Right renal pelvis (tissue), 4 donors: ENCODE measurements at regions not wholly inside any gene's neighbourhood (a gene's known extent, or its start where the extent isn't known, plus 50 kb on each side); places are given as distances from the start of the nearest gene placed in this dataset.
"Not testable (repeated sequence)": the region's sequence is repeated elsewhere in the genome, so short reads cannot be mapped to it uniquely, and the experiment has no call there.

Experiments
- DNase-seq, 4 donors: peaks; one replicate each; pipeline ENCODE4 v3.0.0-alpha.2; 2013; ENCODE audit warnings: low read depth in 4 of 4, low spot score in 3 of 4, missing footprints in 1 of 4

DNA sequence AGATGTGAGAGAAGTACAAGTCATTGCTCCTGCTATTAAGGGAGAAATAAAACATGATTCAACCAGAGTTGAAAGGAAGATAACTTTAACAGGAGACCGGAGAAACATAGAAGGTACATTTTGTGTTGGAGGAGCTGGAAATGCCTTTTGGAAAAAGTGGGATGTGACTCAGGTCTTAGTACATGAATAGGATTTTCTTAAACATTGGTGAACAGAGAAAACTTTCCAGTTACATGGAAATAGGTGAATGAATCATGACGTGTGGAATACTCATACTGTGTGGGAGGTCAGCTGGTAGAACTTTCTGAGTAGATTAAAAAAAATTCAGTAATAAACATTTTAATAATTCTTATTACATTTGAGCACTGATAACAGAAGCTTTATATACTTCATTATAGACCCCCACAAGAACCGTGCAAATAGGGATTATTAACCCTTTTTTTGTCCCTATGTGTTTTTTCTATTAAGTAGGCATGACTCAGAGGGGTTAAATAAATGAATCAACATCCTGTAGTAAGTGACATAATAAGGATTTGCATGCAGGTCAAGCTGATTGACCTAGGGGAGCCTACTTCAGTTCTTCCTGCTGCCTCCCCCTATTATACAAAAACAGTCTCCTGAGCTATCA is 710.5 kb downstream of the NOVA1 start:
- DNase-seq, result no peak

DNA sequence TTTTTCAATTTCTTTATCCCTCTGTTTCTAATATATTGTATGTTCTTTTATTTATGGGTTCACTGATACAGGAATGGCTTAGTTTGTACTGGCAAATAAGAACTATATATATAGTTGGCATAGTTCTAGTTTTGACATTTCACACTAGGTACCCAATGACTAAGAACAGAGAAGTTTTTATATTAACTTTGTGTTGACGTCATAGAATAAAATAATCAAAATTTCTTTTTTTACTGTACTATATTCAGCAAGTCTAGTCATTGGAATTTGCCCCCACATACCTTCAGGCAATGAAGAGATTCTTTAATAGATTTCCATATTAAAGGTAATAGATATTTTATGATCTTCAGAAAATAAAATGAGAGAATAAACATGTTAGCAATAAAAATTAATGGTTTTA is 713.2 kb downstream of the NOVA1 start:
- no peak for DNase-seq

DNA sequence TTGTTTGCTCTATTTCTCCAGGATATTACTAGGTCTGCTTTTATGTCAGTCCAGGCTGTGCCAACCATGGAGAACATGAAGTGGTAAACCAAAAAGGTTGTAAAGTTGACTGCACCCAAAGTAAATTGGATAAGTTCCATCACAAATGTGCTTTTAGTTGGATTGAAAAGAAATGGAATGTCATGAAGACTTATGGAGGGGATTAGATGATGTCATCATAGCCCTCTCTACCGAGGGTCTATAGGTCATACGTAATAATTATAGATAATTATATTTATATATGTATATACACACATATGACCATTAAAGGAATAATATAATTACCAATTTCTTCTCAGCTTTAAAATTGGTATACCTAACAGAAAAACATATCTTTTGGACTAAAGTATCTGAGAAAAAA is 714.9 kb downstream of the NOVA1 start:
- DNase-seq, result no peak

DNA sequence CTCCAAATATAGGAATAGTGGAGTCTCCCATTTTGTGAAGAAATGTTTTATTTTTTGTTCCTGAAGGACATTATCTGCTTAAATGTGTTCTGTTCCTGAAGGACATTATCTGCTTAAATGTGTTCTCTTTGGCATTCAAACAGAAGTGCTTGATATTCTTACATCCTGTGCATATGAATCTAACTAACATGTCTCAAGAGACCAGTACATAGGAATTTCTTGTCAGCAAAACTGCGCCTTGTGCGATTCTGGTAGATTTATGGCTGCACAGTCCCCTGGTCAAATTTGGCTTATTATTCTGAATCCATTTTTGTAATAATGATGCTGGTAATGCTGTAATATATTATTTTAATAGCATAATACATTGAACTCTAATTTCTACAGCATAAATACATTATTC is 722.4 kb downstream of the NOVA1 start:
- no peak for DNase-seq

DNA sequence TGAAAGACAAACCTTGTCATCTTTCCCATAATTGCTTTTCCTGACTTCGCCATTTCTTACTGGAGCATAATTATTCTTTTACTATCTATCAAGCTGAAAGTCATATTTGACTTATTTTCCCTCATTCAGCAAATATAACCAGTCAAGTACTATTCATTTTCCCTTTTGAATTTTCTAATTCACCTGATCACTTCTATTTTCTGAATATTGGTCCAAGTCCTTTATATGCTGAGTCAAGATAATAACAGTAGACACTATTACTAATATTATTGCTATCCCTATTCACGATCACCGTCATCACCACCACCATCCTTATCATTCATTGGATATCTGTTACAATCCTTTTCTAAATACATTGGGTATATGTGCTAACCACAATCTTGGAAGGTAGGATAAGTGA is 728.0 kb downstream of the NOVA1 start:
- no peak for DNase-seq

DNA sequence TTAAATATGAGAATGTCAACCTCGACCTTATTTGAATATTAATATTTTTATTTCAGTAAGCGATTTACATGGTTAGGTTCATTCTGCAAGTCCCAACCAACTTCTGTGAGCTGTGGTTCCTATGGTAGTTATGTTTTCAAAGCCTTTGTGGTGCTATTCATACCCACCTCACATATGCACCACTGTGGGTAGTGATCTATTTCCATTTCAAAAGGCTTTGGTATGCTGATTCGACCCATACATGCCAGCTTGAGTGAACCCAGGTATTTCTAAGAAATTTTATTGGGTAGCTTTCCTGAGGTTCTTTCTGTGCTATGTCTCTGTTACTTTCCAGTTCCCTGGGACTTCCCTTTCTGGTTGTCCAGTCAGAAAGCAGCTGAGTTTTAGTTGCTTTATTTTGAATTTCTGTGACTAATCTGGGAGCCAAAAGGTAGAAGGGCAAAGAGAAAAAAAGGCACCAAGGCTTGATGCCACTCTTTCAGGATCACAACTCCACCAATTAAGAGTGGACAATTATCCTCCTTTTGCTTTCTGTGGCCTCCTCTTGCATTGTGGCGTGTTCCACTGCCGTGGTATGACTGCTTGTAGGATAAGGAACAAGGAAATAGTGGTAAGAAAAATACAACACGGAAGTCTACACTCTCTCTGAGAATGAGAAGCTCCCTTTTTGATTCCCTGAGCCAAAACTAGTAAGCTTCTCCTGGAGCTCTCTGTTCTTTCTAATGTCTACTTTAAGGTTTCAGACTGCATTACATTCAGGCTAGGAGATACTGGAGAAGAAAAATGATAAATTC is 729.1 kb downstream of the NOVA1 start:
- no peak for DNase-seq

DNA sequence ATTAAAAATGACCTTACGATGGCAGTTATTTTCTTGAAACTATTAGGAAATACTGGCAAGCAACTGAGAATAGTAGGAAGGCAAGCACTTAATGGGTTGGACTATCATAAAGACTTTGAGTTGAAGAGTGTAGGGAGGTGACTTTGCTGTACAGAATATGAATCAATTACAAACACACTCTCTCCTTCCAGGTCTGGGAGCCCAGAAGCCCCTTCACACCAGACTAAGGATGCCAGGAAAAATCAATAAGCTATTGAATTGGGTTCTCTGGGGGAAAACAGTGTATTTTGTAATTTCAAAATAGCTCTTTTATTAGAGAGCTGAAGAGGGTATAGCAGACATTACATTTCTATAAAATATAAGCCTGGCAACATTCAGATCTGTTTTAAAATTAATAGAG is 736.4 kb downstream of the NOVA1 start:
- DNase-seq, result no peak

DNA sequence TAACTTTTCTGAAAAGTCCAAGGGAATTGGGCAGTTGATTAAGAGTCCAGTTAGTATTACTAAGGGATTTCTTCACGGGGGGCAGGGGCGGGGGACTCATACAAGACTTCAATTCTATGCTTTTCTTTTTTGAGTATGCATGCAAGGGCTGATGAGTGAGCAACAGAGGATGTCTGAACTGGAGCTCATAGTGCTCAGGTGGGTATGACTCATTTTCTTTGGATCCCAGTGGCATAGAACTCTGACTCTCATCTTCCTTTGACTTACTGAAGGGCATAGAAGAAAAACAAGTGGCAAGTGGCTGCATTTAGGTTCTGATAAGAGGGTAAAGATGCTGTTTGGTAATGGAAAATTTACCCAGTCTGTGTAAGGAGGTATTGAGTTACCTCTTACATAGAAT is 749.2 kb downstream of the NOVA1 start:
- DNase-seq, result no peak

DNA sequence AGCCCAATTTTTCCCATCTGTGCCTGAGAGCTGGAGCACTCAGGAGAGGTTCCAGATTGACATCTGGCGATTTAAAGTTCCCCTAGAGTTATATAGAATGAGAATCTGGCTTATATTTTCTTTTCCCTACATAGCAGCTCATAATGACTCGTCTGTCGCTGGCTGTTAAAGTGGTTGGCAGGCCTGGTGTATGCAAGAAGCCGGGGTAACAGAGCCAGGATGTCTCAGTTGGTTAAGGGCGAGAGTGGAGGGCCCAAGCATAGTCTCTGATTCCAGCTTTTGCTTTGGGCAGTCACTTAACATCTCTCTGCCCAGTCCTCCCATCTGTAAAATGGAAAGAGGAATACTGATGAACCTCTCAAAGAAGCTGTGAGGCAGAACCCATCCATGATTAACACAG is 751.6 kb downstream of the NOVA1 start:
- DNase-seq, result no peak

DNA sequence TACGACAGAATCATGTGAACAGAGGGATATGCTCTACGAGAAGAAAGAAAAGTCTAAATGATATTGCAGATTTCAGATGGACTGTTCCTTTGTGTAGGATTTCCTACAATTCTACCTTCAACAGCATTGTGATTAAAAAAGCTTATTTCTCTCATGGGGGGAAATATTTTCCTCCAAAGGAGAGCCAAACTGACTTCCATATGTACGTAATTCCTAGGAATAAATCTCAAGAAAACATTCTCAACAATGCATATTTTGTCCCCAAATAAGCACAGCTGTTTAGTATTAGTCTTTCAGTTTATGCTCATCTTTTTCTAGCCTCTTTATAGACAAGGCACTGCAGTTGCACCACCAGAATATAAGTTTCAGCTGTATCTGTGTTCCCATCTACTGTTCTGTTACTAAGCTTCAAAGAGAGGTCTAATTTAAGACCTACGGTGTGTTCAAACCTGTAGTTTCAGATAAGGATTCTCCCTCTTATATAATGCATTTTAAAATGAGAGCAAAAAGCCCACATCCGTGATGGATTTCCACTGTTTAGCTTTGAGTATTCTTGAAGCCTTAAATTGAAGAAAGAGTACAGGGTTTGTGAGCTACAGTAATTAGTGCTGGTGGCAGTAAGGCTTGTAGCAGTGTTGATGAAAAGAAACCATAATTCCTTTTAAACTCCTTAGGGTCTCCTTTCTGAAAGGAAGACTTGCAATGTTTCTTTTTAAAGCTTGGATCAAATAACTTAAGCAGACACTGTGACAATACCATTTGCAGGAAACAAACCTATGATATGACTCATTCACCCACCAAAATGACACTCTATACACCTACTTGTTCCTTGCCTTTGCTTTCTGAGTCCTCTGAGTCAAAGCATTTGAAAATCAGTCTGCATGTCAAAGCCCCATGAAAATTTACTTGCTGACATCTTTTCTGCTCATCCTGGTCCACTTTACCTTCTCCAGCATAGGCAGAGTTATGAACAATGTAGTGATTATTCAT is 754.1 kb downstream of the NOVA1 start:
- no peak for DNase-seq

DNA sequence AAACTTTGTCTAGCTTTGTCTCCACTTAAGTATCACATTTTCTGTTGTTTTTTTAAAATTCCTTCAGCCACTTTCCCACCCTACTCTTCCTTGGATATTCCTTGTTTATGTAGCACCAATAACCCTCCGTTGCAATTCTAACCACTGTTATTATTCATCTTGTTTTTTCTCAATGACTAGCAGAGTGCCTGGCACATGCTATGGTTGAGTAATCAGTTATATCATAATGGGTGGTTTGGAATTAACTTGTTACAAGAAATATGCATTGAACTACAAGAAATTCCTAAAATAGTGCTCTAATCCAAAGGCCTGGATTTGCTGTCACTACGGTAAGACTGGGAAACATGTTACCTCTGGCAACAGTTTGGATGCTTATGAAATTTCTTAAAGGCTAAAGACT is 756.6 kb downstream of the NOVA1 start:
- no peak for DNase-seq

DNA sequence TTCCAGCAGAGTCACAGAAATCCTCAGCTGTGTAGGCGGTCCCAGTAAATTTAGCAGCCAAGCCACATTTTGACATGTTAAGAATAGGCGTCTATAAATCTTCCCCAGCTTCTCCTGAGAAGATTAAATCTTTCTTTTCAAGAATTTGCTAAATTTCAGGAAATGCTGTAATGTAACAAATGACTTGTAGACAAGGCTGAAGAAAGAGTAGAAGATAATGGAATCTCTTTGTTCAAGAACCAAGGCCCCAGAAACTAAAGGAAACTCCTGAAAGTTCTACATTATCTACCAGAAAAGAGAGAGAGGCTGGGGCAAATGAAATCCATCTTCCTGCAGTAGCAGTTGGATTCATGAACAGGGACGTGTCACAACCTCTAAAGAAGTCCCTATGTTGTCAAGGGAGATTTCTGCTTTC is 760.3 kb downstream of the NOVA1 start:
- DNase-seq, result peak in 3 of 4 donors; percentile 25 to 45 (median 36)

DNA sequence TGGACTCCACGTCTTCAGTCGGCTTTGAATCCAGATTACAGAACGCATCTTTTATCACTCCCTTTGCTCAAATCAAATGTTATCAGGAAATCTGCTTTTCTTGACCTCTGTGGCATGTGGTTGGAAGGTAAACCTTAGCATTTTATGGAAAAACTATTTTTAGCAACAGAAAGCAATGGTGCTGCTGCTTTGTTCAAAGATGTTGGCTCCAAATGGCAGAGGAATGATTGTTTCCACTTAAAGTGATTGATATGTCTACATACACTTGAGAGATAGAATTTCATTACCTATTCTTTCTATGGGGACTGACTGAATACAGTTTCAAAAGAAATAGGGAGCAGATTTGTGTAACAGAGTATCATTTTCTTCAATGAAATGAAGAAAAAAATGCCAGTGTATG is 761.2 kb downstream of the NOVA1 start:
- DNase-seq, result peak in 1 of 4 donors; percentile 12

DNA sequence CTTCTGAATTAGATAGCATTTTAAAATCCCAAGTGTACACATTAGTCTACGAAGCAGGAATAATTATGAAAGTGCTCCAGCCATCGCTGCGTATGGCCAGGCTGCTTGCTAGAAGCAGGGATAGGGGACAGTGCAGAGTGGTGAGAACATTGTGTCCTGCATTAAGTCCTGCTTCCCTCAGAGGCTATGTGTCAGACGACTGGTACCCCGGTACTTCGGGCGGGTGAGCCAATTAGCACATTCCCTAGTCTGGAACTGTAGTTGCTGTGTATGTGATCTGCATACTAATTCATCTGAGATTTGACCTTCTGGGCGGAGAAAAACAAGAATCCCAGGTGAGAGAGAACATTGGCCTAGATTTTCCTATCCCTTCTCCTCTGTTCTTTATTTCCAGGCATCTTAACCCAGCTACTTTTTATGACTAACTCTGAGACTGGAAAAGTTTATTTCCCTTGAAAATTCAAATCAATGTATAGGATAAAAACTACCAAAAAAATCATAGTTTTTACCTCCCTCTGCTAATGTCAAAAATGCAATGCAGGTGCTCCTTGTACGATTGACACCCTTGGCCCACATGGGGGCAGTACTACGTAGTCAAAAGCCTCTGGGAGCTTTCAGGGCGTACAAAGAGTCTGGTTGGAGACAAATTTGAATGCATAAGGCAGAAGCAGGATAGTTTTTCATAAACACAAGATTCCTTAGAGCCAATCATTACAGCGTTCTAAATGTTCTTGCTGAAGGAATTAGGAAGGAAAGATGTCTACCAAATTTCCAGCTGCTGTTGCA is 764.3 kb downstream of the NOVA1 start:
- peak in 2 of 4 donors; percentile 38 to 42 for DNase-seq

DNA sequence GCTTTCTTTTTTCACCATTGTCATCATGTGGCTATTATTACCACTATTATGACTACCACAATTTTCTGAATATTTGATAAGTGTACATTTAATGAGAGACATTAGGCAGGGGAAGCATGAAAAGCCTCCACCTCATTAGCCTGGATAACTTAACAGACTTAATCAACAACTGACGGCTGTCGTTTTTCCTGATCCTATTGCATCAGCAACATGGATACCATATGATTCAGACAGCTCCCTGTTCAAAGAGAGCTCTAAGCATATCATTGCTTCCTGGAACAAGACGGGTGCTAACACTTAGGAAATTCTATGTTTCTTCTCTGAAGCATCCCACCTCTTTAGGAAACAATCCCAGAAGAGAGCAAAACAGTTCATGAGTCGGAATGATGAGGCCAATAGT is 765.2 kb downstream of the NOVA1 start:
- DNase-seq, result no peak

DNA sequence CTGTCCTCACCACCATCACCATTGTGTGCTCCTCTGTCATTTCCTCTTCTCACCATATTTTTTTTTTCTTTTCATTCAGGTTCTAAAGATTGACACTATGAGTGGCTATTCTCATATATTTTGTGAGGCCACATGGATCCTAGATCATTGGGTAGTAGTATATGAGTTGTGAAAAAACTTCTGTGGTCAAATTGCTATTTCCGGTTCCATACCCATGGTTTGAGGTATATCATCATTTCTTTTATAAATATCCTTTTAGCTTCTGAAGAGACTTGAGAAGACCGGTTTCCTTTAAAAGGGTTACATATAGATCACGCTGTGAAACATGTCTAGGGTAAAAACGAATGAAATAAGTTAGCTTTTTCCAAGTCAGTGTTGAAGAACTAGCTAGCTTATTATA is 769.3 kb downstream of the NOVA1 start:
- DNase-seq, result no peak

DNA sequence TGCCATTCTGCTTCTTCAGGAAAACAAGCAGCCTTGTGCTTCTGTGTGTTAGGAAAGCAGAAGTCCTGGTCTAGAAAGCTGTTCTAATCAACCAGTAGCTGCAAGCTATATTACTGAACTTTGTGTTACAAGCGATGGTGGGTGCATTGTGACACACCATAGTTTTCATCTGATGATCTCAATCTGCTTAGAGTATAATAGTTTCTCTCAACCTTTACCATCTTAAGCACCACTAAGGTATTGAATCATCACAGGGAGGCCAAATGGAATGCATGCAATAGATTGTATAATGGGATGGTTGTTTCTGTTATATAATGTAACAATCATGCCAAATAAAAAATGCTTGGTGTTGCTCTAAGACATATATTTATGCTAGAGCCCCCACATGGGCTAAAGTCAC is 771.7 kb downstream of the NOVA1 start:
- no peak for DNase-seq

DNA sequence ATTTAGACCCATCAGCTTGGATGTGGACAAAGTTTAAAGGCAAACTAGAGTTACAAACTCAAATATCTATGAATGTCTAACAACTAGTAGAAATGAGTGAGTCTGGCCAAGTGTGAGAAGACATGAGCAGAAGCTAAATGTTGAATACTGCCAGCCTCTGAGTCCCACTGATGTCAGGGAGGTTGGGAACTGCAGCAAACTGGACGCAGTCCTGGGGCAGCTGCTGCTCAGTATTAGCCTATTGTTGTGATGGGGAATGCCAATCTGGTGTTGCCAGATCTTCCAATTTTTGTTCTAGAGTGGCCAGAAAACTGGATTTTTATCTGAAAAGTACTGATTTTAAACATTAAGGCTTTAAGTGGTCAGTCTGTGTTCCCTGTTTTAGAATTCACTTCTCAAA is 770.4 kb upstream of the STXBP6 start:
- no peak for DNase-seq

DNA sequence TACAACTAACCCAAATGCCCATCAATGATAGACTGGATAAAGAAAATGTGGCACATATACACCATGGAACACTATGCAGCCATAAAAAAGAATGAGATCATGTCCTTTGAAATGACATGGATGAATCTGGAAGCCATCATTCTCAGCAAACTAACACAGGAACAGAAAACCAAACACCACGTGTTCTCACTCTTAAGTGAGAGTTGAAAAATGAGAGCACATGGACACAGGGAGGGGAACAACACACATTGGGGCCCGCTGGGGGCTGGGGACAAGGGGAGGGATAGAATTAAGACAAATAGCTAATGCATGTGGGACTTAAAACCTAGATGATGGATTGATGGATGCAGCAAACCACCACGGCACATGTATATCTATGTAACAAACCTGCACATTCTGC is 764.7 kb upstream of the STXBP6 start:
- not testable (repeated sequence) for DNase-seq

DNA sequence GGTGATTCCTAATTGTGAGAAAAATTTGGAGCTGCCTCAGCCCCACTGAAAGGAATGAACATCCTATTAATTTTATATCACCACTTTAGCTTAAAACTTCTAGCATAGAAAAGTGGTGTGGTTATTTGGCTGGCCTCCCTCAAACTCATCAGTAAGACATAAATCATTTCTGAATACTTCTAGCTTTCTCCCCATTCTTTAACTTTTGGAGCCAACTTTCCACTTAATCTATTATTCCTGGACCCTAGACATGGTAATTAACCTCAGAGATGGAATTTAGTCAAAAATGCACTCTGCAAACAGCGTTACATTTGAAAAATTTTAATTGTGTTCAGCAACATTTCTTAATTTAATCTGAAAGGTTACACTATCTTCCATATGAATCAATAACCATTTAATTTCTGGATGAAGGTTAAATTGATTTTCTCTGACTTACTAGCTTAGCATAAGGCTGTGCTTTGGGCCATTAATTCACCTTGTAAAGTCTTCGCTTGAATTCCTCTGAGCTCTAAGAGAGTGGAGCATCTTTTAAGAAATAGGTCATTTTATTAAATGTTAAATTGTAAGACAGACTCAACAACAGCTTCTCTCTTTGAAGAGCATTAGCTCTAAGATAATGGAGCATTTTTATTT is 753.6 kb upstream of the STXBP6 start:
- no peak for DNase-seq
